H1 (cell line): ENCODE measurements at regions not wholly inside any gene's neighbourhood (a gene's known extent, or its start where the extent isn't known, plus 50 kb on each side); places are given as distances from the start of the nearest gene placed in this dataset.

Experiments used
- CTCF ChIA-PET: fragments of 300-600 bp; sonication (Branson Sonifier 250); formaldehyde crosslinking; loops from one replicate; lab custom pipeline; 2021; ENCODE audit not compliant: partially characterized antibody; lab: Charles Lee
- POLR2A ChIA-PET: fragments of 300-600 bp; sonication (Branson Sonifier 250); formaldehyde crosslinking; loops from one replicate; lab custom pipeline; 2021; ENCODE audit warnings: inconsistent platforms; ENCODE audit not compliant: partially characterized antibody; lab: Charles Lee
- DNase-seq, 2 experiments: peaks; one replicate each; pipeline versions ENCODE4 v3.0.0 to v3.0.0-alpha.2; 2010 to 2022; ENCODE audit warnings: low spot score in 2 of 2, low read depth in 1 of 2, mixed read lengths in 1 of 2
- FAIRE-seq: peaks from 2 replicates; lab custom pipeline; 2011; peaks lifted over from hg19 to GRCh38; lab: Jason Lieb, UNC
- H2AFZ ChIP-seq: 2 replicates; pipeline ENCODE4 v1.8.1; 2012; ENCODE audit warnings: low read length, inconsistent platforms
- H2AK5ac ChIP-seq: 2 replicates; pipeline ENCODE4 v1.6.1; 2013; ENCODE audit warnings: low read depth, low read length
- H2BK120ac ChIP-seq: replicated peaks from 2 replicates; pipeline ENCODE3; 2013; ENCODE audit warnings: low read depth, low read length, inconsistent platforms
- H2BK12ac ChIP-seq: 2 replicates; pipeline ENCODE4 v1.6.1; 2013; ENCODE audit warnings: low read depth, low read length
- H2BK15ac ChIP-seq: 2 replicates; pipeline ENCODE4 v1.6.1; 2013; ENCODE audit warnings: low read length
- H2BK20ac ChIP-seq: 2 replicates; pipeline ENCODE4 v1.6.1; 2013; ENCODE audit warnings: low read length
- H2BK5ac ChIP-seq: 2 replicates; pipeline ENCODE4 v1.6.1; 2013; ENCODE audit warnings: low read depth, low read length
- H3K14ac ChIP-seq: 2 replicates; pipeline ENCODE4 v1.6.1; 2013; ENCODE audit warnings: inconsistent platforms; ENCODE audit not compliant: insufficient read length
- H3K18ac ChIP-seq: 2 replicates; pipeline ENCODE4 v1.6.1; 2013; ENCODE audit warnings: low read length; ENCODE audit errors: extremely low read depth
- H3K23ac ChIP-seq: 2 replicates; pipeline ENCODE4 v1.6.1; 2013; ENCODE audit warnings: inconsistent platforms; ENCODE audit not compliant: insufficient read length
- H3K23me2 ChIP-seq: 2 replicates; pipeline ENCODE4 v1.6.1; 2013; ENCODE audit warnings: low read depth, low read length
- H3K27ac ChIP-seq: 2 replicates; pipeline ENCODE4 v1.6.1; 2011; ENCODE audit warnings: low read depth, low read length, inconsistent platforms
- H3K27me3 ChIP-seq, 4 experiments: replicated peaks in 1 of 4; 1 replicate in 1 of 4; 2 replicates in 3 of 4; pipeline versions ENCODE4 v1.6.1 to v1.8.1; 2011 to 2013; ENCODE audit warnings: low read length in 3 of 4, mild to moderate bottlenecking in 3 of 4, inconsistent platforms in 2 of 4, mixed read lengths in 2 of 4, moderate library complexity in 1 of 4; ENCODE audit not compliant: control insufficient read depth in 3 of 4, insufficient read depth in 3 of 4; ENCODE audit errors: extremely low read depth in 1 of 4
- H3K36me3 ChIP-seq, 4 experiments: 2 replicates each; pipeline versions ENCODE4 v1.6.1 to v1.8.1; 2011 to 2013; ENCODE audit warnings: mild to moderate bottlenecking in 4 of 4, low read length in 3 of 4, moderate library complexity in 2 of 4, control low read depth in 1 of 4, inconsistent platforms in 1 of 4; ENCODE audit not compliant: insufficient read depth in 4 of 4, control insufficient read depth in 2 of 4
- H3K4ac ChIP-seq: replicated peaks from 2 replicates; pipeline ENCODE3; 2013; ENCODE audit warnings: low read length, low read depth, mixed read lengths, inconsistent platforms; ENCODE audit not compliant: insufficient read length
- H3K4me1 ChIP-seq, 4 experiments: replicated peaks in 1 of 4; 1 replicate in 1 of 4; 2 replicates in 3 of 4; pipeline versions ENCODE4 v1.6.1 to v1.8.1; 2011 to 2013; ENCODE audit warnings: low read length in 3 of 4, inconsistent platforms in 2 of 4, mixed read lengths in 1 of 4; ENCODE audit not compliant: insufficient read depth in 4 of 4, control insufficient read depth in 3 of 4
- H3K4me2 ChIP-seq, 2 experiments: 2 replicates each; pipeline versions ENCODE4 v1.6.1 to v1.8.1; 2011 to 2013; ENCODE audit warnings: low read depth in 2 of 2, low read length in 2 of 2, control low read depth in 1 of 2, inconsistent platforms in 1 of 2, mild to moderate bottlenecking in 1 of 2; ENCODE audit not compliant: insufficient read depth in 1 of 2
- H3K4me3 ChIP-seq, 4 experiments: fragments of 200-600, 300-600 bp in 1 of 4; sonication (generic), shearing (Covaris generic), sonication (Bioruptor Twin) in 1 of 4; 2 replicates each; pipeline versions ENCODE4 v1.5.1 to v1.8.1; 2011 to 2016; ENCODE audit warnings: low read length in 4 of 4, low read depth in 3 of 4, control low read depth in 2 of 4, inconsistent platforms in 2 of 4, mild to moderate bottlenecking in 2 of 4, mixed read lengths in 1 of 4, moderate library complexity in 1 of 4; ENCODE audit not compliant: insufficient read depth in 2 of 4; ENCODE audit errors: extremely low read depth in 1 of 4
- H3K56ac ChIP-seq: replicated peaks from 2 replicates; pipeline ENCODE3; 2013; ENCODE audit warnings: low read depth, mild to moderate bottlenecking, mixed read lengths, low read length, inconsistent platforms; ENCODE audit not compliant: insufficient read length
- H3K79me1 ChIP-seq: 2 replicates; pipeline ENCODE4 v1.6.1; 2013; ENCODE audit warnings: low read depth, low read length, control low read depth
- H3K79me2 ChIP-seq, 2 experiments: 2 replicates each; pipeline versions ENCODE4 v1.6.1 to v1.8.1; 2012 to 2013; ENCODE audit warnings: low read length in 2 of 2, mild to moderate bottlenecking in 2 of 2, inconsistent platforms in 1 of 2; ENCODE audit not compliant: insufficient read depth in 2 of 2, control insufficient read depth in 1 of 2
- H3K9ac ChIP-seq, 4 experiments: replicated peaks in 1 of 4; 1 replicate in 1 of 4; 2 replicates in 3 of 4; pipeline versions ENCODE4 v1.6.1 to v1.8.1; 2011 to 2013; ENCODE audit warnings: low read depth in 3 of 4, low read length in 3 of 4, control low read depth in 2 of 4, mild to moderate bottlenecking in 2 of 4, moderate library complexity in 2 of 4, inconsistent platforms in 1 of 4; ENCODE audit errors: extremely low read depth in 1 of 4
- H3K9me3 ChIP-seq, 2 experiments: 2 replicates each; pipeline versions ENCODE4 v1.6.1 to v1.8.1; 2012 to 2013; ENCODE audit warnings: mild to moderate bottlenecking in 2 of 2, moderate library complexity in 2 of 2, control low read depth in 1 of 2, inconsistent platforms in 1 of 2, low read depth in 1 of 2, low read length in 1 of 2, mixed read lengths in 1 of 2; ENCODE audit not compliant: insufficient read depth in 2 of 2
- H4K20me1 ChIP-seq, 2 experiments: replicated peaks in 1 of 2; 2 replicates each; pipeline versions ENCODE3 to v1.8.1; 2011 to 2013; ENCODE audit warnings: inconsistent platforms in 2 of 2, low read length in 2 of 2, mild to moderate bottlenecking in 1 of 2; ENCODE audit not compliant: insufficient read depth in 2 of 2, control insufficient read depth in 1 of 2
- H4K5ac ChIP-seq: 2 replicates; pipeline ENCODE4 v1.6.1; 2013; ENCODE audit warnings: low read length, low read depth, mixed read lengths, inconsistent platforms; ENCODE audit not compliant: insufficient read length
- H4K8ac ChIP-seq: 2 replicates; pipeline ENCODE4 v1.8.0; 2013; ENCODE audit warnings: mild to moderate bottlenecking, moderate library complexity, low read length, inconsistent platforms; ENCODE audit not compliant: insufficient read depth; ENCODE audit errors: extremely low read depth
- H4K91ac ChIP-seq: replicated peaks from 2 replicates; pipeline ENCODE3; 2013; ENCODE audit warnings: low read length, mixed read lengths, inconsistent platforms; ENCODE audit not compliant: insufficient read length
- ASH2L ChIP-seq: fragments of 200-600, 300-600 bp; sonication (generic); IDR thresholded peaks from one replicate; pipeline ENCODE4 v1.7.1; 2017; ENCODE audit warnings: low read length
- BCL11A ChIP-seq, 2 experiments: IDR thresholded peaks; one replicate each; pipeline ENCODE4 v1.6.1; 2011; ENCODE audit warnings: low read depth in 2 of 2, low read length in 2 of 2, mild to moderate bottlenecking in 2 of 2
- CHD1 ChIP-seq: IDR thresholded peaks from 2 replicates; pipeline ENCODE4 v1.6.1; 2012; ENCODE audit warnings: low read depth, low read length, improper control_type of control experiment
- CREB1 ChIP-seq: IDR thresholded peaks from 2 replicates; pipeline ENCODE4 v1.6.1; 2012; ENCODE audit warnings: inconsistent platforms
- GTF2F1 ChIP-seq: IDR thresholded peaks from 2 replicates; pipeline ENCODE4 v1.6.1; 2012; ENCODE audit warnings: low read depth, low read length, improper control_type of control experiment, borderline replicate concordance
- KDM1A ChIP-seq: fragments of 200-600, 300-600 bp; sonication (generic); IDR thresholded peaks from 2 replicates; pipeline ENCODE4 v1.7.1; 2016; ENCODE audit warnings: mild to moderate bottlenecking, low read length, borderline replicate concordance
- POLR2AphosphoS5 ChIP-seq: IDR thresholded peaks from 2 replicates; pipeline ENCODE4 v1.6.1; 2011; ENCODE audit warnings: low read depth, low read length
- POU5F1 ChIP-seq: IDR thresholded peaks from 2 replicates; pipeline ENCODE4 v1.6.1; 2011; ENCODE audit warnings: low read depth, mild to moderate bottlenecking, low read length, moderate library complexity
- RXRA ChIP-seq: IDR thresholded peaks from 2 replicates; pipeline ENCODE4 v1.6.1; 2011; ENCODE audit warnings: low read depth, mild to moderate bottlenecking, low read length, moderate library complexity; ENCODE audit not compliant: insufficient read depth
- TAF7 ChIP-seq: optimal IDR thresholded peaks from 2 replicates; pipeline ENCODE3; 2011; ENCODE audit warnings: low read depth, mild to moderate bottlenecking, inconsistent platforms, low read length, moderate library complexity, borderline replicate concordance
- TBP ChIP-seq: IDR thresholded peaks from 2 replicates; pipeline ENCODE4 v1.6.1; 2011; ENCODE audit warnings: low read depth, low read length, improper control_type of control experiment
- ZNF274 ChIP-seq: IDR thresholded peaks from 2 replicates; pipeline ENCODE4 v1.7.0; 2012; ENCODE audit warnings: low read length, borderline replicate concordance; ENCODE audit errors: extremely low read depth
- WGBS, 2 experiments: shearing (Covaris generic) in 1 of 2; methylation state at CpG; one replicate each; pipeline versions ENCODE4 v1.1.6 to v1.1.7; 2013 to 2015; ENCODE audit warnings: low lambda C conversion rate in 2 of 2, mixed read lengths in 2 of 2, inconsistent platforms in 1 of 2, low coverage in 1 of 2, missing lambda C conversion rate in 1 of 2; ENCODE audit not compliant: insufficient replicate concordance in 2 of 2, insufficient coverage in 1 of 2, insufficient read length in 1 of 2; ENCODE audit errors: extremely low coverage in 1 of 2, missing lambda C conversion rate in 1 of 2; 5-methylcytosine and 5-hydroxymethylcytosine counted together
- TF ChIP-seq, protein P1 (sequence below), 3 experiments: IDR thresholded peaks; 1 replicate in 2 of 3; 2 replicates in 1 of 3; pipeline versions ENCODE4 v1.5.1 to v1.6.1; 2011; ENCODE audit warnings: low read length in 3 of 3, mild to moderate bottlenecking in 3 of 3, inconsistent platforms in 2 of 3, low read depth in 1 of 3, moderate library complexity in 1 of 3; ENCODE audit not compliant: insufficient read depth in 1 of 3; ENCODE audit errors: control extremely low read depth in 1 of 3

DNA sequence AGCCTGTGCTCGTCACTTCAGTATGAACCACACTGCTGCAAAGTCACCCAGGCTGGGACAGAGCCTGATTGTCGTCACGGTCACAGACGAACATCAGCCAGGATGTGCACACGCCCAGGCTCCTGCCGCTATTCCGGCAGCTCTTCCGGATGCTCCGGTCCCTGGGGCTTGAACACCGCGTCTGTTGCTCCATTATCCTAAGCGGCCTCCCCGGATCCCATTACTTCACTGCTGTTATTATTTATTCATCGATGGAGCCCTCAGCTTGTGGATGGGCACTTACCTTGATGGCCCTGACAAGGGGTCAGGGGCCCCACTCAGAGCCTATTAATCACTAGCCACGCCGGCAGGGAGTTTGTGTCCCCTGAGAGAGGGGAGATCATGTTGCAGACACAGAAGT lies 120.8 kb upstream of the PCBD1 start:
- H4K5ac ChIP-seq, result no peak overlapping the region
- H3K36me3 ChIP-seq, result no peaks in the 10 kb centered on the region
- no peak overlapping the region for H3K27ac ChIP-seq
- no peaks in the 10 kb centered on the region for H3K79me2 ChIP-seq
- no peak overlapping the region for H3K18ac ChIP-seq
- H3K9me3 ChIP-seq, result no peaks in the 10 kb centered on the region
- H3K14ac ChIP-seq, result no peak overlapping the region
- no peak for FAIRE-seq
- TF ChIP-seq POLR2AphosphoS5 (no peak), RXRA (no peak), CREB1 (no peak), POU5F1 (no peak), BCL11A (IDR thresholded peaks at IDR 0.05; ENCODE audit: low read depth in 2 of 2, low read length in 2 of 2) (no peak), TBP (no peak), TAF7 (no peak), ZNF274 (no peak), KDM1A (no peak), ASH2L (no peak), GTF2F1 (no peak), CHD1 (no peak)
- TF ChIP-seq, protein P1, sequence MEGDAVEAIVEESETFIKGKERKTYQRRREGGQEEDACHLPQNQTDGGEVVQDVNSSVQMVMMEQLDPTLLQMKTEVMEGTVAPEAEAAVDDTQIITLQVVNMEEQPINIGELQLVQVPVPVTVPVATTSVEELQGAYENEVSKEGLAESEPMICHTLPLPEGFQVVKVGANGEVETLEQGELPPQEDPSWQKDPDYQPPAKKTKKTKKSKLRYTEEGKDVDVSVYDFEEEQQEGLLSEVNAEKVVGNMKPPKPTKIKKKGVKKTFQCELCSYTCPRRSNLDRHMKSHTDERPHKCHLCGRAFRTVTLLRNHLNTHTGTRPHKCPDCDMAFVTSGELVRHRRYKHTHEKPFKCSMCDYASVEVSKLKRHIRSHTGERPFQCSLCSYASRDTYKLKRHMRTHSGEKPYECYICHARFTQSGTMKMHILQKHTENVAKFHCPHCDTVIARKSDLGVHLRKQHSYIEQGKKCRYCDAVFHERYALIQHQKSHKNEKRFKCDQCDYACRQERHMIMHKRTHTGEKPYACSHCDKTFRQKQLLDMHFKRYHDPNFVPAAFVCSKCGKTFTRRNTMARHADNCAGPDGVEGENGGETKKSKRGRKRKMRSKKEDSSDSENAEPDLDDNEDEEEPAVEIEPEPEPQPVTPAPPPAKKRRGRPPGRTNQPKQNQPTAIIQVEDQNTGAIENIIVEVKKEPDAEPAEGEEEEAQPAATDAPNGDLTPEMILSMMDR (IDR thresholded peaks at IDR 0.05; ENCODE audit: control extremely low read depth in 1 of 3, insufficient read depth in 1 of 3, low read depth in 1 of 3, low read length in 3 of 3), result no peak
- TF ChIP-seq, all 59 proteins: peak for 0
- Histone ChIP-seq H3K4ac (no peak overlapping the region), H3K23ac (no peak overlapping the region), H3K4me3 (no peak overlapping the region), H3K4me2 (no peak overlapping the region), H2BK120ac (no peak overlapping the region), H3K27me3 (no peaks in the 10 kb centered on the region; a peak in 1 of 7 replicates), H3K23me2 (peaks cover 2% of the 10 kb centered on the region; the same call in 1 of the 2 replicates), H3K9ac (no peak overlapping the region), H2AK5ac (no peak overlapping the region), H2BK15ac (no peak overlapping the region), H2AFZ (no peak overlapping the region), H2BK12ac (no peak overlapping the region), H2BK5ac (no peak overlapping the region), H4K20me1 (no peaks in the 10 kb centered on the region), H3K4me1 (peaks cover 0 to 11% (median 5%) of the 10 kb centered on the region in 4 experiments; a peak in 6 of 7 replicates), H3K79me1 (no peaks in the 10 kb centered on the region), H4K8ac (no peak overlapping the region), H2BK20ac (no peak overlapping the region), H3K56ac (no peak overlapping the region), H4K91ac (no peak overlapping the region)
- no peak for DNase-seq
- POLR2A ChIA-PET, result no interaction called here
- CTCF ChIA-PET, result interaction anchor here (0.9 to 3.9 kb wide), 11 partner anchors 12 to 661 kb away, joined by 3 to 22 read pairs (median 4); no protein-coding TSS in a partner anchor
- 94% methylated on average over 16 of the region's 16 CpGs; no CpG with 5 or more reads in 1 of the 2 experiments for WGBS, 2 experiments
